ENCODE measurements at regions not wholly inside any gene's neighbourhood (a gene's known extent, or its start where the extent isn't known, plus 50 kb on each side); places are given as distances from the start of the nearest gene placed in this dataset.

DNA sequence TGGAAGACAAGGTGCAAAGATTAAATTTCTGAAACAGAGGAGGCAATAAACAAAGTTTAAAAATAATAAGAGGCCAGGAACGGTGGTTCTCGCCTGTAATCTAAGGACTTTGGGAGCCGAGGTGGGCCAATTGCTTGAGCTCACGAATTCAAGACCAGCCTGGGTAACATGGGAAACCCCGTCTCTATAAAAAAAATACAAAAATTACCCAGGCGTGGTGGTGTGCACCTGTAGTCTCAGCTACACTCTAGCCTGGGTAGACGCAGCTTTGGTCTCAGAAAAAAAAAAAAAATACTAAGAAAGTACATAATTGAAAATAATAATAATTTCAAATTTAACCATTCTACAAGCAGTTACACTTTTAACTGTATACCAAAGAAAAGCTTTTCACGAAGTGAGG lies 744.6 kb upstream of the POU3F3 start:
- no peak overlapping the region for H3K4me3 ChIP-seq (ENCODE audit: low read depth, low read length)
- H3K36me3 ChIP-seq (ENCODE audit: control insufficient read depth, insufficient read depth, low read length): no peaks in the 10 kb centered on the region
- no peak for DNase-seq (ENCODE audit: low read depth)
- TF ChIP-seq, protein P1, sequence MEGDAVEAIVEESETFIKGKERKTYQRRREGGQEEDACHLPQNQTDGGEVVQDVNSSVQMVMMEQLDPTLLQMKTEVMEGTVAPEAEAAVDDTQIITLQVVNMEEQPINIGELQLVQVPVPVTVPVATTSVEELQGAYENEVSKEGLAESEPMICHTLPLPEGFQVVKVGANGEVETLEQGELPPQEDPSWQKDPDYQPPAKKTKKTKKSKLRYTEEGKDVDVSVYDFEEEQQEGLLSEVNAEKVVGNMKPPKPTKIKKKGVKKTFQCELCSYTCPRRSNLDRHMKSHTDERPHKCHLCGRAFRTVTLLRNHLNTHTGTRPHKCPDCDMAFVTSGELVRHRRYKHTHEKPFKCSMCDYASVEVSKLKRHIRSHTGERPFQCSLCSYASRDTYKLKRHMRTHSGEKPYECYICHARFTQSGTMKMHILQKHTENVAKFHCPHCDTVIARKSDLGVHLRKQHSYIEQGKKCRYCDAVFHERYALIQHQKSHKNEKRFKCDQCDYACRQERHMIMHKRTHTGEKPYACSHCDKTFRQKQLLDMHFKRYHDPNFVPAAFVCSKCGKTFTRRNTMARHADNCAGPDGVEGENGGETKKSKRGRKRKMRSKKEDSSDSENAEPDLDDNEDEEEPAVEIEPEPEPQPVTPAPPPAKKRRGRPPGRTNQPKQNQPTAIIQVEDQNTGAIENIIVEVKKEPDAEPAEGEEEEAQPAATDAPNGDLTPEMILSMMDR (IDR thresholded peaks at IDR 0.05; ENCODE audit: insufficient read depth, low read length, poor library complexity, severe bottlenecking): no peak
- H3K27me3 ChIP-seq (ENCODE audit: control insufficient read depth, insufficient read depth, low read length): no peaks in the 10 kb centered on the region

GRCh38 chr2:104118889-104119288 lies 735.0 kb upstream of the POU3F3 start:
- no peak for DNase-seq (ENCODE audit: low read depth)
- H3K27me3 ChIP-seq (ENCODE audit: control insufficient read depth, insufficient read depth, low read length): no peaks in the 10 kb centered on the region
- H3K36me3 ChIP-seq (ENCODE audit: control insufficient read depth, insufficient read depth, low read length): no peaks in the 10 kb centered on the region
- TF ChIP-seq, protein P1 (IDR thresholded peaks at IDR 0.05; ENCODE audit: insufficient read depth, low read length, poor library complexity, severe bottlenecking): no peak
- H3K4me3 ChIP-seq (ENCODE audit: low read depth, low read length): no peak overlapping the region

DNA sequence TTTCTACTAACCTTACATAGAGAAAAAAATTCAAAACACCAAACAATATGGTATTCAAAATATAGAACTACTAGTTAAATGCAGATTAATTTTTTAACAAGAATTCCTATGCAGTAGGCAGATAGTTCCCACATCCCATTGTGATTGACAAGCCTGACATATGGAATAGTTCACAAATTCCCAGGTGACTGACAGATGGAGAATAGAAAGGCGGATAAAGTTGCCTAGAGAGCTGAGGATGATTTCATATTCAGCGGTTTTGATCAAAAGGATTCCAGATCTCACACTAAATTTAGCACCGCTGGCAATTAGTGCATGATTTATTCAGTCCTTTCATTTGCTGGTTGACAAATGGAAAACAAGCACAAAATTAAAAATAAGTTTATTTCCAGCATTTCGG lies 733.7 kb upstream of the POU3F3 start:
- DNase-seq (ENCODE audit: low read depth): no peak
- H3K4me3 ChIP-seq (ENCODE audit: low read depth, low read length): no peak overlapping the region
- H3K36me3 ChIP-seq (ENCODE audit: control insufficient read depth, insufficient read depth, low read length): no peaks in the 10 kb centered on the region
- no peaks in the 10 kb centered on the region for H3K27me3 ChIP-seq (ENCODE audit: control insufficient read depth, insufficient read depth, low read length)
- TF ChIP-seq, protein P1 (IDR thresholded peaks at IDR 0.05; ENCODE audit: insufficient read depth, low read length, poor library complexity, severe bottlenecking): no peak

DNA sequence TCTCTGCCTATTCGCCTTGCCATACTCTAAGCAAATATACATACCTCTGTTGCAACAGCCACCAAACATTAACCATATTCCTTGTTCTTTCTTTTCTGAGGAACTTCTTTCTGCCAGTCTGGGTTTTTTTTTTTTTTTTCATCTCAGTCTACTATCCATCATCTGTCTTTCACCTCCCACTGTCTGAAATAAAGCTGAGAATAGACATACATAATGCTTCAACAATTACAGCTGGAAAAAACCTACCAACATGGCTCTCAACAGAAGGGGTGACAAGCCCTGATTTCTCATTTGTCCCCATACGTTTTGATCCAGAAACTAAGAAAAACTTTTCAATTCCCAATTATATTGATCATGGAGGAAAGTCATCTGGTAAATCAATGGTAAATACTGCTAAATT lies 728.8 kb upstream of the POU3F3 start:
- Histone ChIP-seq H3K4me3 (ENCODE audit: low read depth, low read length) (no peak overlapping the region), H3K36me3 (ENCODE audit: control insufficient read depth, insufficient read depth, low read length) (no peaks in the 10 kb centered on the region), H3K27me3 (ENCODE audit: control insufficient read depth, insufficient read depth, low read length) (no peaks in the 10 kb centered on the region)
- DNase-seq (ENCODE audit: low read depth): no peak
- TF ChIP-seq, protein P1 (IDR thresholded peaks at IDR 0.05; ENCODE audit: insufficient read depth, low read length, poor library complexity, severe bottlenecking): no peak

- TF ChIP-seq, protein P1 (IDR thresholded peaks at IDR 0.05; ENCODE audit: insufficient read depth, low read length, poor library complexity, severe bottlenecking): no peak
- Histone ChIP-seq H3K27me3 (ENCODE audit: control insufficient read depth, insufficient read depth, low read length) (no peaks in the 10 kb centered on the region), H3K4me3 (ENCODE audit: low read depth, low read length) (no peak overlapping the region), H3K36me3 (ENCODE audit: control insufficient read depth, insufficient read depth, low read length) (no peaks in the 10 kb centered on the region)
- DNase-seq (ENCODE audit: low read depth): no peak
Observed at GRCh38 chr2:104127049-104127770, 726.7 kb upstream of the POU3F3 start.

GRCh38 chr2:104140361-104140760 lies 713.6 kb upstream of the POU3F3 start:
- TF ChIP-seq, protein P1 (IDR thresholded peaks at IDR 0.05; ENCODE audit: insufficient read depth, low read length, poor library complexity, severe bottlenecking): no peak
- DNase-seq (ENCODE audit: low read depth): no peak
- Histone ChIP-seq H3K36me3 (ENCODE audit: control insufficient read depth, insufficient read depth, low read length) (no peaks in the 10 kb centered on the region), H3K4me3 (ENCODE audit: low read depth, low read length) (no peak overlapping the region), H3K27me3 (ENCODE audit: control insufficient read depth, insufficient read depth, low read length) (no peaks in the 10 kb centered on the region)
